ENCODE measurements at regions not wholly inside any gene's neighbourhood (a gene's known extent, or its start where the extent isn't known, plus 50 kb on each side); places are given as distances from the start of the nearest gene placed in this dataset.

DNA sequence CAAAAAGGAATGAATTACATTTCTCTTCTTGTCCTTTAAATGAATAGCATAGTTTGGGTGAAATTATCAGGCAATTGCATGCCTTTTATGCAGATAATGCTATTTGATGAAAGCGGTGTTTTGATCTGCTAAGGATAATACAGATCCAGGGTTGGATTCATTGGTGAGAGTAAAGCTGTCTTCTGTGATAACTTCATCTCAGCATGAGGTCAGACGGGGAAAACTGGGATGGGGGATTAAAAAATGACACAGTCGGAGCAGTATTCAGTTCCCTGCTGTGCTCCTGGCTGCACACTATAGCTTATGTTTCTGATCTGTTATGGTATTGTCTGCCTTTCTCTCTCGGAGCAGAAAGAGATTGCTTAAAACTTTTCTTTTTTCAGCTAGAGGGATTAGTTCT, 105.9 kb upstream of the TENM3 start:
- Mint-ChIP-seq H3K27ac (no peak overlapping the region), H3K27me3 (peaks cover 74% of the 10 kb centered on the region), H3K4me3 (ENCODE audit: low read depth) (no peak overlapping the region), H3K4me1 (ENCODE audit: low read depth) (peaks cover 10% of the 10 kb centered on the region), H3K9me3 (ENCODE audit: low read depth) (no peaks in the 10 kb centered on the region), H3K36me3 (ENCODE audit: insufficient read depth) (no peaks in the 10 kb centered on the region)
- TF ChIP-seq, protein P1, sequence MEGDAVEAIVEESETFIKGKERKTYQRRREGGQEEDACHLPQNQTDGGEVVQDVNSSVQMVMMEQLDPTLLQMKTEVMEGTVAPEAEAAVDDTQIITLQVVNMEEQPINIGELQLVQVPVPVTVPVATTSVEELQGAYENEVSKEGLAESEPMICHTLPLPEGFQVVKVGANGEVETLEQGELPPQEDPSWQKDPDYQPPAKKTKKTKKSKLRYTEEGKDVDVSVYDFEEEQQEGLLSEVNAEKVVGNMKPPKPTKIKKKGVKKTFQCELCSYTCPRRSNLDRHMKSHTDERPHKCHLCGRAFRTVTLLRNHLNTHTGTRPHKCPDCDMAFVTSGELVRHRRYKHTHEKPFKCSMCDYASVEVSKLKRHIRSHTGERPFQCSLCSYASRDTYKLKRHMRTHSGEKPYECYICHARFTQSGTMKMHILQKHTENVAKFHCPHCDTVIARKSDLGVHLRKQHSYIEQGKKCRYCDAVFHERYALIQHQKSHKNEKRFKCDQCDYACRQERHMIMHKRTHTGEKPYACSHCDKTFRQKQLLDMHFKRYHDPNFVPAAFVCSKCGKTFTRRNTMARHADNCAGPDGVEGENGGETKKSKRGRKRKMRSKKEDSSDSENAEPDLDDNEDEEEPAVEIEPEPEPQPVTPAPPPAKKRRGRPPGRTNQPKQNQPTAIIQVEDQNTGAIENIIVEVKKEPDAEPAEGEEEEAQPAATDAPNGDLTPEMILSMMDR (IDR thresholded peaks at IDR 0.05; ENCODE audit: unreplicated experiment) = no peak
- DNase-seq (ENCODE audit: low spot score, unreplicated experiment) = no peak

DNA sequence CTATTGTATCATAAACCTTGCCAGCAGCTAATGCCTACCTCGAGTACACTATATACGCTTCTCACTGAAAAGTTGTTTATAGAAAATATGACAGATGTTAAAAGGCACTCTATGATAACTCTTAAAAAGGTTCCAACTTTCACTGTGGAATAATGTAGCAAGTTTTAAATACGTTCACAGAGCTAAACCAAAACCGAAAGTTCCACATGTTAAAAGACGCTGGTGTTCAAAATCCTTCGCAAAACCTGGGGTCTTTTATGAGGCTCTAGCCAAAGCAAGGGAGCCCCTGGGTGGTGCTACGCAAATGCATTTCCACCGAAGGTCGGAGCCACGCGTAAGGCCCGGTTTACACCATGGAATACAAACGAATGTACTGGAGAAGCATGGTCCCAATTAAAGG, 103.7 kb upstream of the TENM3 start:
- Mint-ChIP-seq H3K9me3 (ENCODE audit: low read depth) (no peaks in the 10 kb centered on the region), H3K36me3 (ENCODE audit: insufficient read depth) (no peaks in the 10 kb centered on the region), H3K4me1 (ENCODE audit: low read depth) (peaks cover 14% of the 10 kb centered on the region), H3K27me3 (peaks cover 81% of the 10 kb centered on the region), H3K4me3 (ENCODE audit: low read depth) (no peak overlapping the region), H3K27ac (no peak overlapping the region)
- TF ChIP-seq, protein P1 (IDR thresholded peaks at IDR 0.05; ENCODE audit: unreplicated experiment) = no peak
- DNase-seq (ENCODE audit: low spot score, unreplicated experiment) = no peak

DNA sequence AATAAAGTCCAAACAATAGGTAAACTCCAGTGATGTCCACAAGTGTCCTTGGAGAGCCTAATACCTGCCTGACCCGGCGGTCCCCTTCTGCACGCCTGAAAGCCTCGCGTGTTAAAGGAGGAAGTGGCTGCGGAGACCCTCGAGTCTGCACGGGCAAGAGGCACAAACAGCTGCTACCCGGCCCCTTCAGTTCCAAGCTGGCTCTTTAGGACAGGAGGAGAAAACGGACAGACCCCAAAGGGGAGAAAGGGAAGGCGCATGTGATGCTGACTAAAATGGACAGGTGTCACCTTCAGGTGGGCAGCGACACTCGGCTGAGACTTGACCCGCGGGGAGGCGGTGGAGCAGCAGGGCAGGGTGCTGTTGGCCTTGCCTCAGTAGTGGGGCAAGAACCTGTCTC, 102.7 kb upstream of the TENM3 start:
- no peak for DNase-seq (ENCODE audit: low spot score, unreplicated experiment)

DNA sequence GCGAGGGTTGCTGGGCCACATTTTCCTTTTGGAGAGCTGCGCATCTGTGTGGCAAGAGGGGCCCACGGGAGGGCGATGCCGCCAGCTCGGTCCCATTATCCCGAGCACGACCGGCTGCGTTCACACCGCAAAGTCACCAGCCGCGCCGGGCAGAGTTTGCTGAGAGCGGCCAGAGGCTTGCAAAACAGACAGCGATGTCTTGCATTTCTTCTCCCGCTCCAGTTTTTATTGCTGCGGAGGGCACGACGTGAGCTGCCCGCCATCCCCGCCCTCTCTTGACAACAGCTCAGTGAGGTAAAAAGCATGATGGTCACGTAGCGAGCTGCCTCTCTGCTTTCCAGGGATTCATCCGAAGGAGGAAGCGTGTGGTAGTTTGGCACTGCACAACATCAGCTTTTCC, 102.1 kb upstream of the TENM3 start:
- no peaks in the 10 kb centered on the region for H3K36me3 Mint-ChIP-seq (ENCODE audit: insufficient read depth)
- no peak overlapping the region for H3K27ac Mint-ChIP-seq
- H3K27me3 Mint-ChIP-seq = peaks cover 84% of the 10 kb centered on the region

More for the DNA sequence above, 102.7 kb upstream of the TENM3 start:
- H3K27me3 Mint-ChIP-seq = peaks cover 82% of the 10 kb centered on the region
- TF ChIP-seq, protein P1 (IDR thresholded peaks at IDR 0.05; ENCODE audit: unreplicated experiment) = no peak
- no peaks in the 10 kb centered on the region for H3K9me3 Mint-ChIP-seq (ENCODE audit: low read depth)
- no peaks in the 10 kb centered on the region for H3K36me3 Mint-ChIP-seq (ENCODE audit: insufficient read depth)
- peak overlapping the region; percentile 2 for H3K4me3 Mint-ChIP-seq (ENCODE audit: low read depth)
- peaks cover 18% of the 10 kb centered on the region for H3K4me1 Mint-ChIP-seq (ENCODE audit: low read depth)
- H3K27ac Mint-ChIP-seq = no peak overlapping the region

DNA sequence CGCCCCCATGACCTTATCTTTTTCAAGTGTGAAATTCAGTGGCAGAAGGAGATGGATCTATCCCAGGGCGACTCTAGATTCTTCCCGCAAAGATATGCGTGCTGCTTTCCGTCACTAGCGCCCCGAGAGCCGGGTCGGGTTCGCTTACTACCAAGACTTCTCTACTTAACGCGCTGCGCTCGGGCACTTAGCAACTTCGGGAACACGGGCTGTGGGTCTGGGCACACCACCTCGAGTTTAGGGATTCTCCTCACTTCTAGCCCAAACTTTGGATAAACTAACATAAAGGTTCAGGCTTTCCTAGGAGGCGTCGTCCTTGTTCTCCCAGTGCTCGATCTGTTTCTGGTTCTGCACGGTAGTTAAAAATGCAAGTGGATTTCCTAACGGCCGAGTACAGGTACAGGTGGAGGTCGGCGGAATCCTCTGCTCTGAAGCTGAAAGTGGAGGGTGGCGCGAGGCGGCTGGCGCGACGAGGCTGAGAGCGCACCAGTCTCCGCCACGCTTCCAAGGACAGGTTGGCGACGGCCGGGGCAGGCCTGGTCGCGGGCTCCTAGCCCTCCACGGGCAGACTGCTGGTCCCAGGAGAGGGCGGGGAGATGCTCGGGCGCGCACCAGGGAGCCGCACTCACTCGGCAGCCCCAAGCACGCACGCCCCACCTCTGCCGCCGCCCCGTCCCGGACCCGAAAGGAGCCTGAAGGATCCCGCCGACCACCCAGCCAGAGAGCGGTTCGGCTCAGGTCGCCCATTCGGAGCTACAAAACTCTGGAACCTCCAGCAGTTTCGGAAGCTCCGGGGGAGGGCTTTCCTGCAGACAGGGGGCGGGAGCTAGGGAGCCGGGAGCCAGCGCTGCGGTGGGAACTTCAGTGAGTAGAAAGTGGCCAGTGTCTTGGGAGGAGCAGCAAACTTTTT, 100.8 kb upstream of the TENM3 start:
- Mint-ChIP-seq H3K27me3 (peaks cover 83% of the 10 kb centered on the region), H3K27ac (peak overlapping the region; percentile 39), H3K4me3 (ENCODE audit: low read depth) (peak overlapping the region; percentile 83), H3K4me1 (ENCODE audit: low read depth) (peaks cover 17% of the 10 kb centered on the region), H3K9me3 (ENCODE audit: low read depth) (no peaks in the 10 kb centered on the region), H3K36me3 (ENCODE audit: insufficient read depth) (no peaks in the 10 kb centered on the region)
- TF ChIP-seq, protein P1 (IDR thresholded peaks at IDR 0.05; ENCODE audit: unreplicated experiment) = no peak
- DNase-seq (ENCODE audit: low spot score, unreplicated experiment) = peak; percentile 32

More for the DNA sequence above, 102.1 kb upstream of the TENM3 start:
- DNase-seq (ENCODE audit: low spot score, unreplicated experiment) = no peak
- H3K4me3 Mint-ChIP-seq (ENCODE audit: low read depth) = peak overlapping the region; percentile 43
- no peaks in the 10 kb centered on the region for H3K9me3 Mint-ChIP-seq (ENCODE audit: low read depth)
- TF ChIP-seq, protein P1 (IDR thresholded peaks at IDR 0.05; ENCODE audit: unreplicated experiment) = no peak
- H3K4me1 Mint-ChIP-seq (ENCODE audit: low read depth) = peaks cover 20% of the 10 kb centered on the region
